Kidney capillary endothelial cell (primary cell): ENCODE measurements at regions not wholly inside any gene's neighbourhood (a gene's known extent, or its start where the extent isn't known, plus 50 kb on each side); places are given as distances from the start of the nearest gene placed in this dataset.

Experiments
- DNase-seq: peaks from one replicate; pipeline ENCODE4 v3.0.0-alpha.2; 2018; ENCODE audit warnings: low spot score

- DNase-seq: no peak
These were observed 324.2 kb downstream of the ALG10 start for GRCh38 chr12:34346372-34347034.

- no peak for DNase-seq
These were observed 325.1 kb downstream of the ALG10 start for GRCh38 chr12:34347367-34347766.

GRCh38 chr12:34348064-34348463 lies 325.8 kb downstream of the ALG10 start:
- no peak for DNase-seq

GRCh38 chr12:34348836-34349672 lies 326.8 kb downstream of the ALG10 start:
- DNase-seq: no peak

GRCh38 chr12:34349673-34349961 lies 327.3 kb downstream of the ALG10 start:
- no peak for DNase-seq

GRCh38 chr12:34350092-34351041 lies 328.1 kb downstream of the ALG10 start:
- DNase-seq: no peak

- no peak for DNase-seq
These were observed 329.8 kb downstream of the ALG10 start for GRCh38 chr12:34352098-34352497.

GRCh38 chr12:34354239-34355200 lies 332.2 kb downstream of the ALG10 start:
- no peak for DNase-seq

- DNase-seq: no peak
These were observed 334.1 kb downstream of the ALG10 start for GRCh38 chr12:34356233-34356987.

- no peak for DNase-seq
These were observed 335.5 kb downstream of the ALG10 start for GRCh38 chr12:34357791-34358190.

- no peak for DNase-seq
These were observed 335.9 kb downstream of the ALG10 start for GRCh38 chr12:34358198-34358597.

GRCh38 chr12:34361721-34362316 lies 339.5 kb downstream of the ALG10 start:
- DNase-seq: no peak

- no peak for DNase-seq
These were observed 340.9 kb downstream of the ALG10 start for GRCh38 chr12:34363050-34363673.

- DNase-seq: no peak
These were observed 345.8 kb downstream of the ALG10 start for GRCh38 chr12:34368079-34368478.

GRCh38 chr12:34371050-34371449 lies 348.8 kb downstream of the ALG10 start:
- no peak for DNase-seq

GRCh38 chr12:34372003-34372402 lies 349.7 kb downstream of the ALG10 start:
- DNase-seq: no peak

GRCh38 chr12:34373926-34374325 lies 351.6 kb downstream of the ALG10 start:
- DNase-seq: no peak

GRCh38 chr12:34376133-34376799 lies 354.0 kb downstream of the ALG10 start:
- DNase-seq: no peak
